ENCODE measurements at regions not wholly inside any gene's neighbourhood (a gene's known extent, or its start where the extent isn't known, plus 50 kb on each side); places are given as distances from the start of the nearest gene placed in this dataset.

GRCh38 chr6:87941556-87942358 is 105.9 kb upstream of the SPACA1 start:
- intact Hi-C loops (cut with DNase I) = no loop called here
- DNase-seq (no peak), ATAC-seq (no peak)

DNA sequence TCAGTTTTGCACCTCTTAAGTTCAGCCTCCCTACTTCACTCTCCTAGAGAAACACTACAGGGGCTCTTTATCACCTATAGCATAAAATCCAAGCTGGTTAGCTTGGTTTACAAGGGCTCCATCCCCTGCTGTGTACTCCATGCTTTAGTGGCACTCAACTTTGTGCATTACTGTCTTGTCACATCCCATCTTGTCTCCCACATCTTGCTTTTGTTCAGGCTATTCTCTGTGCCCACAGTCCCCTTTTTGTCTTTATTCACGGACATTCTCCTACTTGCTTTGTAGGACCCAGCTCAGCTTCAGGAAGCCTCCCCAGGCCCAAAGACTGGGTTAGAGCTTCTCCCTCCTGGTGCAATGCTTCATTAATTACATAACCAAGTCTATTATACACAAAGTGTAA is 107.9 kb upstream of the SPACA1 start:
- intact Hi-C loops (cut with DNase I) = loop anchor here in 1 of 2 donors (10.0 kb wide), 1 partner anchor 935 kb away; no protein-coding TSS in a partner anchor
- ATAC-seq (no peak), DNase-seq (no peak)

- intact Hi-C loops (cut with DNase I) = loop anchor here in 1 of 2 donors (10.0 kb wide), 1 partner anchor 937 kb away; no protein-coding TSS in a partner anchor
- no peak for ATAC-seq
These were observed 109.4 kb upstream of the SPACA1 start for GRCh38 chr6:87938287-87938686.

DNA sequence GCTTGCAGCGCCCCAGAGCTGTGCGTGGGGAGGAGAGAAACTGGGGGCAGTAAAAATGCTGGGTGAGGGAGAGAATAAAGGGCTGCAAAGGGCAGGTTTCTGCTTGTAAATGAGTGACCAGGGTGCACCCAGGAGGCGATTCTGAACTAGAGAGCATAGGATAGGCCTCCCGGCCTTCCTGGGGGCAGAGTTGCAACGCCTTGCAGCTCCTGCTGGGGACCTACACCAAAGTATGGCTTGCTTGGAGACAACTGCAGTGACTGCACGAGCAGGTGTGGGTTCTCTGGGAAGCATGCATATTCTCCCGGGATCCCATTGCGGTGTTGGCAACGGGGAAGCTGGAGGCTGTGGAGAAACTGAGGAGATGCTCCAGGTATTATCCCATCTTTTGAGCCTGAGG is 111.6 kb upstream of the SPACA1 start:
- intact Hi-C loops (cut with DNase I) = loop anchor here in 1 of 2 donors (10.0 kb wide), 1 partner anchor 939 kb away; no protein-coding TSS in a partner anchor
- ATAC-seq (no peak), DNase-seq (no peak)

More at GRCh38 chr6:87938287-87938686, 109.4 kb upstream of the SPACA1 start:
- no peak for DNase-seq

DNA sequence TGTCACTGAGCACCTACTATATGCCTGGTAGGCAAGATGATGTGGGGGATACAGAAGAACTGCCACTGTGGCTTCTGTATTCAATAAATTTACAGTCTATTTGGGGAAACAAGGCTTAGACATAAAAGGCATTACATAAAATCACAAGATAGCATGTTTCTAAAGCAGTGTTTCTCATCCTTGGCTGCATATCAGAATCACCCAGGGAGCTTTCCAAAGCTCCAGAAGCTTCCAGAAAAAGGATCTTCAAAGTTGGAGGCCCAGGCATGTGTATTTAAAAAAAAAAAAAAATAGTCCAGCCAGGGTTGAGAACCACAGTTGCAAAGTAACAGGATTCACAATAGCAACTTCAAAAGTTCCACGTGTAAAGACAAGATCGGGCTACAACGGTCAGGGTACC is 112.4 kb upstream of the SPACA1 start:
- no peak for DNase-seq
- no peak for ATAC-seq
- intact Hi-C loops (cut with DNase I) = loop anchor here in 1 of 2 donors (10.0 kb wide), 1 partner anchor 940 kb away; no protein-coding TSS in a partner anchor

GRCh38 chr6:87932361-87932760 is 115.3 kb upstream of the SPACA1 start:
- ATAC-seq = no peak
- no peak for DNase-seq
- intact Hi-C loops (cut with DNase I) = loop anchor here (5.0 to 10.0 kb wide), 2 partner anchors 940 to 942 kb away; no protein-coding TSS in a partner anchor

DNA sequence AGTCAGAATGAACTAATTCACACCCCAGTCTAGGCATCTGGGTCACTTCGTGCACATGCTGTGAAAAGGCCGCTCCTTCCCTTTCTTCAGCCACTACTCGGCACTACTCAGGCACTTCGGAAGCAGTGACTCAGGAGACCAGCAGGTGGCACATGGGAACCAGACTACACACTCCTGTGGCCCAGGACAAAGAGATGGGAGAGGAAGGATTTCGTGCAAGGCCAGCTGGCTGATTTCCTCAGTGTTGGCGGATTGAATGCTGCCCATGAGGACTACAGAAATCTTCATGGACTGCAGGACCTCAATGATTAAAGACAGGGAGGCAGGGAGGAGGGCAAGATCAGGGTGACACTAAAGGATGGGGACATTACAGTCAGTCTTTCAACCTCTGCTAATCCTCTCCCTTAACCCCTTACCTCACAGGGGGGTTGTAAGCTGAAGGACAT is 117.8 kb upstream of the SPACA1 start:
- intact Hi-C loops (cut with DNase I) = loop anchor here (2.0 to 10.0 kb wide), 3 partner anchors 851 to 945 kb away; no protein-coding TSS in a partner anchor
- peak; percentile 84 for DNase-seq
- ATAC-seq = peak; percentile 97 to 99

DNA sequence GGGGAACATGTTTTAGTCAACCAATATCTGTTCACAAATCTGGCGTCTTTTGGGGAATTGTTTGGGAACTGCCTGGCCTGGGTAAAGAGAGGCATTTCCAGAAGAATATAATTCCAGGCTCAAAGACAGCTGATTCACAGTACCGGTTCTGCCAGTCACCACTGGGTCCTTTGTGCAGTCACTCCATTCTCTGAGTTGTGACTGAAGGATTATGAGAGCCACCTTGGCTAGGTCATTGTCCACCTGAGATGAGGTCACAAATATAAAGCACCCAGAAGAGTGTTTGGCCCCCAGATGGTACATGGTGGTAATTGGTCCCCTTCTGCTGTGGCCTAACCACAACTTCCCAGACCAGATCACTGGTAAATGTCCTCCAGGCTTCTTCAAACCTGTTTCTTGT is 121.0 kb upstream of the SPACA1 start:
- intact Hi-C loops (cut with DNase I) = no loop called here
- ATAC-seq (no peak), DNase-seq (no peak)

DNA sequence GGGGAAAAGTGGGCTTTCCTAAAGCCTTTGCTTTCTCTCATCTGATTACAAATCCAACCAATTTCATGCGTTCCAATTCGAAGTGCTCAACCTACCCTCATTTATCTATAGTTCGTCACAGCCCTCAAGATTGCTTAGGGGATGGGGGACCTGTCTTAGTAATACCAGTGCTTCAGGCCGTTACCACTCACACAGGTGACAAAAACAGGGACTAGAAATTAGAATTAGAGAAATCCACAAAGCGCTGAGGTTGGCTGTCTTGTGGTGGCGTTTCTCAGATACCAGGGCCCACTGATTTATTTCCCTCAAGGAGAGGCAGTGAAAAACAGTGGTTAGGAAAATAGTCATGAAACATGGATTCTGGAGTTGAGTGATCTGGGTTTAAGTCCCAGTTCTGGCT is 121.6 kb upstream of the SPACA1 start:
- DNase-seq (no peak), ATAC-seq (no peak)
- intact Hi-C loops (cut with DNase I) = no loop called here

GRCh38 chr6:87925373-87926060 is 122.1 kb upstream of the SPACA1 start:
- intact Hi-C loops (cut with DNase I) = no loop called here
- DNase-seq (no peak), ATAC-seq (no peak)

DNA sequence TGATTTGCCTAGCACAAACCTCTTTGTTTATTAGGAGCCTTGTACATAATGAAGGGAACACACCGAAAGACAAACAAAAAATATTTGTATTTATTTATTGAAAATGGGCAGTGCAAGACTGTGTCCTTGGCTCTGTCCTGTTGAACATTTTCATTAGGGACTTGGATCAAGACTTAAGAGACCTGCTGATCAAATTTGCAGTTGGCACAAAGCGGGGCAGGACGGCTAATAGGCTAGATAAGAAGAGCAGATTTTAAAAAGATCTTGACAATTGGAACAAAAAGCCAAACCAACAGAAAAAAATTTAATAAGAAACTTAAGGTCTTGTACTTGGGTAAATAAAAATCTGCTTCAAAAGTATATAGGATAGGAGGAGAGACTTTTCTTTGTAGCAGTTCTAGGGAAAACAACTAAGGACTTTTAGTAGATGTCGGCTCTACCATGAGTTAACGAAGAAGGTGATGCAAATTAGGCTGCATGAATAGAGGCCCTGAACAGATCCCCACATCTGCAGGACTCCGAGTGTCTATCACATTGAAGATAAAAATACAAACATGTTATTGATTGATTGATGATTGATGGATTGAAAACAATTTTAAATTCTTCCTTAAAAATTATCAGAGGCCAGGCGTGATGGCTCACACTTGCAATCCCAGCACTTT is 124.1 kb upstream of the SPACA1 start:
- ATAC-seq (no peak), DNase-seq (no peak)
- intact Hi-C loops (cut with DNase I) = no loop called here

- DNase-seq = no peak
- ATAC-seq = no peak
- intact Hi-C loops (cut with DNase I) = no loop called here
These were observed 124.7 kb upstream of the SPACA1 start for GRCh38 chr6:87922947-87923330.

- intact Hi-C loops (cut with DNase I) = no loop called here
- peak in 1 of 2 donors; percentile 70 for ATAC-seq
- no peak for DNase-seq
These were observed 125.3 kb upstream of the SPACA1 start for GRCh38 chr6:87922196-87922946.

DNA sequence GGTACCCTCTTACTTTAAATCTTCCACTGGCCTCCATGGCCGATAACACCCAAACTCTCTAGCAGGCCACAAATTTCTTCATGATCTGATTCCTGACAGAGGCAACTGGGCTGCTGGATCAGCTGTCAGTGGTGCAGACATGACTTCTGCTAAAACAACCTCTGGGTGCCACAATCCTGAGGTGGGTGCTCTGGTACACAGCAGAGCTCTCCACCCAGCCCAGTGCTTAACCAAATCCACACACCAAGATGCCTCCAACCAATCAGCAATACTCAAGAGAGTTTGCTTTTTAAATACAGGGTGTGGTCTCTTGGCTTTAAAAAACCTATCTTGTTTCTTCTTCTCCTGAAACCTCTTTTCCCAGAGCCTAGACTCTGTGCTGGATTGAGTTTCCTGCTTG is 126.6 kb upstream of the SPACA1 start:
- ATAC-seq = no peak
- intact Hi-C loops (cut with DNase I) = no loop called here
- no peak for DNase-seq

DNA sequence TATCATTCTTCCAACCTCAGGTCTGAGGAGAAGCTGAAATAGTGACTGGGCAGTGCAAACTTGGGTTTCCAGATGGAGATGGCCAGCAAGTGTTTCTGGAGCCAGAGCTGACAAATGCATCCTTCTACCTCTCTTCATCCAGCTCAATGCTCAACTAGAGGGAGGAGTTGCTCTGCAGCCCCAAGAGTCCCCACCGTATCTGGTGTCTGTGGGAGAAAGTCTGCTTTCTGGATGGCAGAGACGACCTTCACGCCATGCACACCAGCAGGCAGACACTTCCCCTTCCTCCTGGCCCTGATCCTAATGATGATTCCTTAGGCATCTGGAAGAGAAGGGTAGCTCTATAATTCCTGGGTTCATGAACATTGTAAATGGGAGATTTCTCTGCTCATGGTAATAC is 127.4 kb upstream of the SPACA1 start:
- no peak for DNase-seq

DNA sequence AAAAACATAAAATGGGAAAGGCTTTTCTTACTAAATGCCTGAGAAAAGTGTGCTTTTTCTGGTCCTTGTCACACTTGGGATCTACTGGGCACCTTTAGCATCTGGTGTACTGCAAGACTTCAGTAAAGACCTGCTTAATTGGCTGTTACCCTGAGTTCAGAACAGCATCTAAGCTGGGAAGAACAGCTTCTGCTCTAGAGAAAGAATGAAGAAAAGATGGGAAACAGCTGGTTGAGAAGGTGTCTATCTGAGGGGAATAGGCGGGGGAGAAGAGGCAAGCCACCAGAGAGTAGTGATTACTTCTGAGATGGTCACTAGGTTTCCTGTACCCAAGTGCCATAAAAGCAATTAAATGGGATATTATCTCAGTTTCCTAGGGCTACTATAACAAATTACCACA is 128.2 kb upstream of the SPACA1 start:
- no peak for DNase-seq
- ATAC-seq = no peak
- intact Hi-C loops (cut with DNase I) = no loop called here

More for the DNA sequence above, 127.4 kb upstream of the SPACA1 start:
- ATAC-seq = no peak
- intact Hi-C loops (cut with DNase I) = no loop called here

DNA sequence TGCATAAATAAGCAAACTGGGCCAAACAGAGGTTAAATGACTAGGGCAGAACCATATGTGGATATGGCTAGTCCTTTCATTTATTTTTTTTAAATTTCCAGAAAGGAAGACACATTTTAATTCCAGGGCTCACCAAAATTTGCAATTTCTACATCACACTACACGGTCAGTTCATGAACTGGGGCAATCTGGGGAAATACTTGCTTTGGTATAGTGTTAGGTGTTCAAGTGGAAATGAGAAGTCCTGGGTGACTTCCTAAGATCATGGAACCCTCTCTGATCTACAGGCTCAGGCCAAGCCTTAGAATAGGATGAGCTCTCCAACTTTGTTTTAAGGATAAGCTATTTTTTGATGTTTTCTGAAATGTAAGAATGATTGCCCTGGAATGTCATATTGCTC is 128.6 kb upstream of the SPACA1 start:
- no peak for DNase-seq
- intact Hi-C loops (cut with DNase I) = no loop called here
- no peak for ATAC-seq

GRCh38 chr6:87918461-87918941 is 129.1 kb upstream of the SPACA1 start:
- intact Hi-C loops (cut with DNase I) = no loop called here
- DNase-seq = no peak
- ATAC-seq = no peak

DNA sequence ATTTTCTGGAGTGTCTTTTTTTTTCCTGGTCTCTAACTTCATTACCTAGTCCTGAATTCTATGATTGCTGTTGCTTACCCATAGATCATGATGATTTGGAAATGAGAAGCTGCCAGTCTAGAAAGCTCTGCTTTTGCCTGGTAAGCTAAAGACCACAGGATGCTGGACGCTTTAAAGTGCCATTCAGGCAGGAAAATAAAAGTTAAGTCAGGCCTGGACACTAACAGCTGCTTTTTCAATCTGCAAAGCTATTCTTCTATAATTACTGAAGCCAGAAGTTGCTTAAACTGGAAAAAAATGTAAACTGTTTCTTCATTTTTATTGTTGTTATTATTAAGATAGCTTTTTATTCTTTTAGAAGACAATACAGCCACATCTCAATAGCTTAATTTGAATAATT is 129.8 kb upstream of the SPACA1 start:
- ATAC-seq (no peak), DNase-seq (no peak)
- intact Hi-C loops (cut with DNase I) = no loop called here
